Coronary artery (tissue), 2 donors: ENCODE measurements at regions not wholly inside any gene's neighbourhood (a gene's known extent, or its start where the extent isn't known, plus 50 kb on each side); places are given as distances from the start of the nearest gene placed in this dataset.

Source experiments
- DNase-seq: peaks from one replicate; pipeline ENCODE4 v3.0.0-alpha.2; 2017; ENCODE audit warnings: low spot score
- H3K27ac ChIP-seq, 2 donors: fragments of 200-600 bp; sonication (generic); one replicate each; pipeline ENCODE4 v1.5.1; 2016 to 2019
- H3K4me3 ChIP-seq: fragments of 200-600 bp; sonication (generic); 2 replicates; pipeline ENCODE4 v1.5.1; 2016; ENCODE audit warnings: mild to moderate bottlenecking, moderate library complexity
- CTCF ChIP-seq: fragments of 200-600 bp; sonication (generic); IDR thresholded peaks from one replicate; pipeline ENCODE4 v1.5.1; 2019; ENCODE audit warnings: antibody characterized with exemption

DNA sequence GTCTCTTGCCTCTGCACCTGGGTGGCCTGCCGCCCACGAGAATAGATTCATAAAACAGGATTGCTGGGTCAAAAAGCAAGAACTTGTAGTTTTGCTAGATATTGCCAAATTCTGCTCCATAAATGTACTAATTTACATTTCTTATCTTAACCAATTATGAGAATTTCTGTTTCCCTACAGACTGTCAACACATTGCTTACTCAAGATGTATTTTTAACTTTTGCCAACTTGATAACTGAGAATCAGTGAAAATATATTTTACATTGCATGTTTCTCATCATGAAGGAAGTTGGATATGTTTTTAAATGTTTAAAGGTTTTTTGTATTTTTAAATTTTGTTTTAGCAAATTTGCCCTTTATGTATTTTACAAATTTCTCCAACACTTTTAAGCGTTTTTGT, 664.8 kb downstream of the MMUT start:
- Histone ChIP-seq H3K4me3 (no peak overlapping the region), H3K27ac (no peak overlapping the region)
- no peak for DNase-seq
- no peak for TF ChIP-seq CTCF

GRCh38 chr6:48782225-48782624, 671.2 kb upstream of the PTCHD4 start:
- DNase-seq = no peak
- no peak for TF ChIP-seq CTCF
- H3K4me3 ChIP-seq = no peak overlapping the region
- H3K27ac ChIP-seq = no peak overlapping the region

DNA sequence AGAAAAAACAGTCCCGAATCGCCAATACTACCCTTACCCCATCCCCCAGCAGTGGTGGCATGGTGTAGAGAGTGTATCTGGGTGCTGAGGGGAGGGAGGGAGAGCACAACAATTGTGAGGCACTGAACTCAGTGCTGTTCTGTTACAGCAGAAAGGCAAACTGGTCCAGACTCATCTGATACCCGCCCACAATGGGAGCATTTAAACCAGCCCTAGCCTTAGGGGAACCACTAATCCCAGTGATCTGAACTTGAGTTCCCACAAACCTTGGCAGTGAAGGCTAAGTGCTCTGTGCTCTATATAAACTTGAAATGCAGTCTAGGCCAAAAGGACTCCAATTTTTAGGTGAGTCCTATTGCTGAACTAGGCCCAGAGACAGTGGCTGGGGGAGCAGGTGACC, 666.4 kb upstream of the PTCHD4 start:
- DNase-seq = no peak
- TF ChIP-seq CTCF = no peak
- H3K4me3 ChIP-seq = no peak overlapping the region
- H3K27ac ChIP-seq = no peak overlapping the region

DNA sequence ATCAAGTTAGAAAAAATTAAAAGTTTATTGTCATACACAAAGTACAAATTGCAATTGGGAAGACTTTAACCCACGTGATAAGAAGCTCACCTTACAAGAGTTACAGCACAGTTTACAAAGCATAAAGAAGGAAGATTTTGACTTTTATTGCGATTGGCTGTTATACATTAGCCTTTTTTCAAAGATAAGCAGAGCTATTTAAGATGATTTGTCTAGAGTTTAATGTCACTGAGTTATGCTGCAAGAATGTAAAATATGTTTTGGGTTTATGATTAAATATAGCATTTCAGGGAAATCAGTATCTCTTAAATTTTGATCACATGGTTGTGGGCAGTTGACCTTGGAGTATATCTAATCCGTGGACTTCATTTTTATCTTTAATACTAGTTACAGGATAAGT, 664.2 kb upstream of the PTCHD4 start:
- DNase-seq = no peak
- H3K27ac ChIP-seq = no peak overlapping the region
- TF ChIP-seq CTCF = no peak

GRCh38 chr6:48774276-48774675, 663.3 kb upstream of the PTCHD4 start:
- Histone ChIP-seq H3K4me3 (no peak overlapping the region), H3K27ac (no peak overlapping the region)
- TF ChIP-seq CTCF = no peak
- no peak for DNase-seq

More for the DNA sequence above, 664.2 kb upstream of the PTCHD4 start:
- no peak overlapping the region for H3K4me3 ChIP-seq

DNA sequence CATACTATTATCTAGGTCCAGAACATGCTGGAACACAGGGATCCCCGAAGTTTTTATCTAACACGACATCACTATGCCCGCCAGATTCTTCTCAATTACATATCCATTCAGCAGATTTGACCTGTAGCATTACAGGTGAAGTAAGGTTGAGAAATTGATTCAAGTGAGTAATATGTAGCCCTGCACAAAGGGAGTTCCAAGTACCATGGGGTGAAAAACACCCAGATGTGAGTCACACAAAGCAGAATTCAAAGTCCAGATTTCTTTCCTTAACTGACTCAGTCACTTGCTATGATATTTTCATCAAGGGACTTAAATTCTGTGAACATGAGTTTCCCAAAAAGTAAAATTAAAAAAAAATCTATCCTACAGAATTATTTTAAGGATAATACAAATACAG, 655.4 kb upstream of the PTCHD4 start:
- TF ChIP-seq CTCF = no peak
- Histone ChIP-seq H3K27ac (no peak overlapping the region), H3K4me3 (no peak overlapping the region)
- no peak for DNase-seq

DNA sequence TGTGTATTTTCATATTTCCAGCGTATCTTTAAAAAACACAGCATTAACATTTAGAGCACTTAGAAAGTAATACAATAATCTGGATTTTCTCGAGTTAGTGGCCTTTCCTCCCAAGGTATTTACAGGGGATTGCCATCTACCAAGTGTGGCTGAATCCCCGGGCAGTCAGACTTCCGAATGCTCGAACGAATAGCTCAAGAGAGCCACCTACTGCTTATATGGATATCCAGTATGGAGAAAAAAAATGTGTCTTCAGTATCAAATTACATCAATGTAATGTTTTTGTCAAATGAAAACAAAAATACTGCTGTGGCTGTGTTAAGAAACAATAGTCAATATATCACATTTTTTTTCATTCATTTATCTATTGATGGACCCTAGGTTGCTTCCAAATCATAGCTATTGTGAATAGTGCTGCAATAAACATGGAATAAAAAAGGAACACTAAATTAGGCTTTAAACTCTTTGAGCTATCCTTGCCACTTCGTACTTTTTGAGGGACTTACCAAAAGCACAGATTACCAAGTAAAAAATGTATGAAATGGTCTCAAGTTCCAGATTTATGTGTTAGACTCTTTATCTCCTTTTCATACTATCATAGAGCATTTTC, 654.5 kb upstream of the PTCHD4 start:
- TF ChIP-seq CTCF = no peak
- Histone ChIP-seq H3K27ac (no peak overlapping the region), H3K4me3 (no peak overlapping the region)
- DNase-seq = no peak
